GM21717 (cell line): ENCODE measurements at regions not wholly inside any gene's neighbourhood (a gene's known extent, or its start where the extent isn't known, plus 50 kb on each side); places are given as distances from the start of the nearest gene placed in this dataset.
A peak's percentile ranks its signal among the peaks of the same experiment; 100 is the strongest.

Experiments used
- ATAC-seq: cut with Tn5 transposase; IDR thresholded peaks from one replicate; pipeline ENCODE4 v1.9.1; 2021; ENCODE audit warnings: mild to moderate bottlenecking, moderate library complexity; ENCODE audit not compliant: unreplicated experiment

DNA sequence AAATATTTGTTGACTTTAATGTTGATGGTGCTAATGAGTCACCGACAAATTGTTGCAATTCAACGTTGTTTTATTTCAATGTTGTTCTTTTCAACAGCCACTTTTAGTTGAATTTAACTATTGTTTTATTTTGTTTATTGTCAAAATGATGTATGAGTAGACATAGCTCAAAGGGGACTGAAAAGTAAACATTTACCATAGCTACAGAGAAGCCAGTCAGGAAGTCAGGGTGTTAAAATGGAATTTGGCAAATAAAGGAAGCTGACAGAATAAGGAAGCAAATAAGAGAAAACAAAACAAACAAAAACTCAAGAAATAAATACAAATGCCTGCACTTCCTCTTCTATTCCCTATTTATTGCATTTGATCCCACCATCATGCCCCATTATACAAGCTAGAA, 648.4 kb upstream of the HTR2C start:
- no peak for ATAC-seq

DNA sequence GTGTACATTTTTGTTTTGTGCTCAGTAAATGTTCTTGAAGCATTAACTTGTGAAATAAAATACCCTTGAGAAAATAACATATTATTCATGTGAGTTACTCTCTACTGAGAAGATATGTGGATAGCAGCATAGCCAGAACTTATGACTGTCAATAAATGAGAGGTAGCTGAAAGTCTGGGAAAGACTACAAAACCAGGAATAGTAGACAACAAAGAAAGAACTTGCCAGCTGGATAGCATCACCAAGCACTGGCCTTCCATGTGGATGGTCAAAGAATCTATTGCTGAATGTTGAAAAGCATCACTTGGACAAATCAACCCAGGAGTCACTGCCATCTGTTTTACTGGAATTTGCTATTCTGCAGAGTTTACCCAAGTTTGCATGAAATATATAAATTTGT, 650.0 kb upstream of the HTR2C start:
- ATAC-seq, result no peak

DNA sequence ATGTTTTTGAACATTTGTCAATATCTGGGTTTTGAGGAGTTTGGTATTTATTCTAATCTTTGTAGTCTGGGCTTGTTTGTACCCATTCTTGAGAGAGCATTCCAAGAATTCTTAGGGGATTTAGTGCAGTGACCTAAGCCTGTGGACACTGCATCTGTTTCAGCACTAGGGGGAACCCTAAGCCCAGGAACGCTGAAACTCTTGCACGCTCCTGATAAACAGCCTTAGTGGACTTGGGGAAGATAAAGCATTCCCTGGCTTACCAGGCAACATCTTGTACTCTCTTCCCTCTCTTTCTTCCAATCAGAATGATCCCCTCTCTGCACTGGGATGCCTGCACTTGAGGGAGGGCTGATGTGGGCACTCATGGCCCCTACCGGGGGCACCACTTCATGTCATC, 654.9 kb upstream of the HTR2C start:
- ATAC-seq, result no peak

DNA sequence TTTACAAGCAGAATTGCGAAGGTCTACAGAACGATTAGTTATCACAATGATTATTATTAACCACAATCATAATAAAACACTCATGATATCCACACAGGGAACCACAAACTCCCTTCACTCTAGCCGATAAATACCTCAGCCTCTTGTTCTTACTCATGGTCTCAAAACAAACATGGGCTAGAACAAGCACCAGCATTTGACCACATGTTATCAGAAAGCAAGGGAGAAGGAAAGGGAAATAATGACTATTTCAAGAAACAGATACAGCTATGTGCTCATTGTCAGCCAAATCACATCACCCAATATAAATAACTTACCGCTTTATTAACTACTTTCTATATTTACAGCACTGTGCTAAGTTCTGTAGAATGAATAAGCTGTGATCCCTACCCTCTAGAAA, 663.2 kb upstream of the HTR2C start:
- no peak for ATAC-seq

DNA sequence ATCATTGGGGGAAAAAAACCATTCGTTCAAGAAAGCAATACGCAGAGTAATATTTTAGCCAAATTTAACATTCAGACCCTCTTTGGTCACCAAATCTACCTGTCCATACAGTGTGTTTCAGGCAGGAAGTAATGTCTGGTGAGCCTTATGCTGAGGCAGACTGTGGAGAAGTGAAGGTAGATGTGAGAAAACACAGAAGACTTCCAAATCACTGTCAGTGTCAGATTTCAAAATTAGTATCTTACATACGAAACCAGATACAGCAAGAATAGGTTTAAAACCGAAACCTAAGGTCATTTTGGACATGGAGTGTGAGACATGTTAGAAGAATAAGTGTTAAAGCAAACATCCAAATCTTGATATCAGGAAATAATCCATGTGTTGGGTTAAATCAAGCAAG, 664.5 kb upstream of the HTR2C start:
- no peak for ATAC-seq

DNA sequence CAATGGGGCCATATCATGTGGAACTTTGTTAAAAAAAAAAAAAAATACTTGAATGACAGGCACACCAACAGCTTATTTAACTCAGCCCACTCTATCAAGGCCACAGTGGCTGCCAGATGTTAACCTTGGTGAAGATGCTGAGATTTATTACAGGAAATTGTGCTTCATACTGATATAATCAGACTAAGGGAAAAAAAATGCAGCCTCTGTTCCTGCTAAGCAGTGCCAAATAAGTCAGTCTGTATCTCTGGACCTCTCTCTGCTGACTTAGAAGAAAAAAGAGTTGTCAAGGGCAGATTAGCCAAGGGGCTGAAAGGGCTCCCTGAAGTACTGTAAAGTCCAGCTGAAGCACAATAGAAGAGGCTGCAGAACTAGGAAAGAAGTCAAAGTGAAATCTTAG, 677.7 kb upstream of the HTR2C start:
- ATAC-seq, result no peak

DNA sequence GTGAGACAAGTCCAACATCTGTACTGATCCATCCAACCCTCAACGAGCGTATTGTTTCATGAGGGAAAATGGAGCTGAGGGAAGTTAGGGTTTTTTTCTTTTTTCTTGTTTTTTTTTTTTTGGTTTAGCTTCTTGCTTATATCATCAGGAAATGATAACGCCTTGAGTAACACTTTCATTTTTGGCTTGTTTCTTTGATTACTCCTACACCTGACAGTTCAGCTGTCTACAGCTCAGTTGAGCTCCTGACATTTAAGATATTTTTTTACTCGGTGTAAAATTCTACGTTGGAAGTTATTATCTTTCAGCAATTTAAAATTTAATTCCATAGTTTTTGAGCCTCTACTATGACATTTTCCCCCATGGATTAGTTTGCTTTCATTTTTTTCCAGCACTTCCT, 691.0 kb upstream of the HTR2C start:
- ATAC-seq, result no peak

DNA sequence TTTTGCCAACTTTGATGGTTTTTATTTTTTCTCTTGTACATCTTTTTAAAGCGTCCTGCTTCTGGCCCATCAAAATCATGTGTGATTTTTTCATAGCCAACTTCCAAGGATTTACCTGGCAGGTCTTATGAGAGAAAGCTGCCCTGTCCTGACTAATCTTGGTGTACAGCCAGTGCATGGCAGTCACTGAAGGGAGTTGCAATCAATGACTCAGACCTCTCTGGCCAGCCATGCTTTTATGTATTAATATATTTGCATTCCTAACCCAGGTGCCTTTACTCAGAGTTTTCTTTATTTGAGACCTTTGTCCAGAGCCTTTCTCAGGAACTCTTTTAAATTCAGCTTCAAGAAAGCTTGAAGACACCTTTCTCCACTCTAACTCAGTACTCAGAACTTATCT, 691.5 kb upstream of the HTR2C start:
- no peak for ATAC-seq

DNA sequence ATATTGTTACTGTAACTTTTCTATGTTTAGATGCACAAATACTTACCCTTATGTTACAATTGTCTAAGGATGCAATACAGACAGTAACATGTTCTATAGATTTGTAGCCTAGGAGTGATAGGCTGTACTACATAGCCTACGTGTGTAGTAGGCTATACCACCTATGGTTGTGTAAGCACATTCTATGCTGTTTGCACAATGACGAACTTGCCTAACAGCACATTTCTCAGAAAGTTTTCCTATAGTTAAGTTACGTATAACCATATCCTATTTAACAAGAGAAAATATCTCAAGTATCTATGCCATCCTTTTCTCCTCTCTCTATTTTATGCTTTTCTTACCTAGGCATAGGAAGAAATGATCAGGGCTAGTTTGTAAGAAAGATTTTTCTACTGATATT, 710.8 kb upstream of the HTR2C start:
- ATAC-seq, result no peak

DNA sequence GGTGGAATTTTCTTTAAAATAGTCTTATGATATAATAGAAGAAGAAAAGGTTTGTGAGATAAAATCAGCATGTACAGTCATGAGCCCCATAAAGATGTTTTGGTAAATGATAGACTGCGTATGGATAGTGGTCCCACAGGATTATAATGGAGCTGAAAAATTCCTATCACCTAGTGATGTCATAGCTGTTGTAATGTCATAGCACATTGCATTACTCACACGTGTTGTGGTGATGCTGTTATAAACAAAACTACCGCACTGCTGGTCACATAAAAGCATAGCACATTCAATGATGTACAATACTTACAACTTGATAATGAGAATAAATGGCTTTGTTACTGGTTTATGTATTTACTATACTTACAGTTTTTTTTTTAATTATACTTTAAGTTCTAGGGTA, 715.2 kb upstream of the HTR2C start:
- no peak for ATAC-seq

DNA sequence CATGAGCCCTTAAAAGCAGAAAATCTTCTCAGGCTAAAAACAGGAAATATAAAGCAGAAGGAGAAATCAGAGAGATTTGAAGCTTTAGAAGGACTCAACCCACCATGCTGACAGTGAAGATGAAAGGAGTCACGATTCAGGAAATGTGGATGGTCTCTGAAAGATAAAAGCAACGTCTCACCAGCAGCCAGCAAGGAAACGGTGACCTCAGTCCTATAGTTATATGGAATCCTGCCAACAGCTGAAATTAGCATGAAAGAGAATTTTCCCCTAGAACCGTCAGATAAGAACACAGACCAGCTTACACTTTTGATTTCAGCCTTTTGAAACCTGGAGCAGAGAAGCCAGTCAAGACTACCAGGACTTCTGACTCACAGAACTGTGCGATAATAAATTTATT, 715.7 kb upstream of the HTR2C start:
- ATAC-seq, result no peak

DNA sequence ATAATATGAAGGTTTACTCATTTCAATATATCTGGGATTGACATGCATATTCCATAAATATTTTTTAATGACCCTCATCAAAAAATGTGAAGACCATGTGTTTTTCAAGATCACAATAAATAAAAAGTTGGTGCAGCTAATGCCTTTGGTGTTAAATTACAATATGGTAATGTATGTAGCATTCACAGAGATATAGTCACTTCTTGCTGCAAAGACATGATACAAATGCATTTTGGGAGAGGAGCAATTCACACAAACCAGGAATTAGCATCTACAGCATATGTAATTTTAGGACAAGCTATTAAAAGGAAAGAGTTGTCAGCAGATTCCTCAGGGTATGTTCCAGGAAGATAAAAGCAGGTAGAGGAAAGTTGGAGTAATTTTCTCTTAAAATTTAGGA, 734.5 kb upstream of the HTR2C start:
- ATAC-seq, result no peak

DNA sequence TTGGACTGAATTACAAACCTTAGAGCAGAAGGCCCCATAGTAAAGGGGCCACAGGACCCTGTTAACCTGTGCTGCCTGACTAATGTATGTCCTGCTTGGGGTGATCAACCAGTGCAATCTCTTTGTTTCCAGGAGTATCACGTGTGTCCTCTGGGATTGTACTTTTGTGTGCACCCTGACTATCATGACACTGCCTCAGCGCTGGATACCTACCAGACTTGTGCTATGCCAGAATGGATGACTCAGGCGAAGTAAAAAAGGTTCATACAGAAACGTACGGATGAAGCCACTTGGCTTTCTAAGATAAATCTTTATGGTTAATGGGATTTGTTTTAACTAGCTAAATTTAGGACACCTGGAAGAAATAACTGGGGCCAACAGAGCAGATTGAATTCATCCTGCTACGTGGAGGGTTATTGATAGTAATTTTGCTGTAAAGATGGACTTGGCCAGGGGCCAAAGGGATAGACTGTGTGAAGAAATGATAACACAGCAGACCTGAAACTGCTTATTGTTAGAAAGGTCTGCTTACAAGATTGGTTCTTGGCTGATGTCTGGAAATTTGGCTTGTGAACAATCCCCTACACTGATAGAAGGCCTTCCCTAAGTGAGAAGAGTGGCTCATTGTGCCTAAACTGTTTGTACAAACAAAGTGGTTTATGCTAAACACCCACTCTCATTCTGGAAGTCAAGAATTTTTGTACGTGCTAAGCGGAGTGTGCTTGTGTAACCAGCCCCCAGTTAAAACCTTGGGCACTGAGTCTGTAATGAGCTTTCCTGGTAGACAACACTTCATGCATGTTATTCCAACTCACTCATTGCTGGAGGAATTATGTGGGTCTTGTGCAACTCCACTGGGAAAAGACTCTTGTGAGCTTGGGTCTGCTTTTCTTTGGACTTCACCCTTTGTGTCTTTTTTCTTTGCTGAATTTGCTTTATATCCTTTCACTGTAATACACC, 750.5 kb upstream of the HTR2C start:
- ATAC-seq, result no peak

DNA sequence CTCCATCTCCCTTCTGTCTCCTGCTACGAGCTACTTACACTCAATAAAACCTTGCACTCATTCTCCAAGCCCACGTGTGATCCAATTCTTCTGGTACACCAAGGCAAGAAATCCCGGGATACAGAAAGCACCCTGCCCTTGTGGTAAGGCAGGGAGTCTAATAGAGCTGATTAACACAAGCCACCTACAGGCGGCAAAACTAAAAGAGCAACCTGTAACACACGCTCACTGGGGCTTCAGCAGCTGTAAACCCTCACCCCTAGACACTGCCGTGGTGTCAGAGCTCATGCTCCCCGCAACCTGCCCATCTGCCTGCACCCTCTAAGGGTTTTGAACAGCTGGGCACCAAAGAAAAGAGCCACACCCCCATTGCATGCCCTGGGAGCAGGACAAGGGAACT, 755.4 kb upstream of the HTR2C start:
- no peak for ATAC-seq

DNA sequence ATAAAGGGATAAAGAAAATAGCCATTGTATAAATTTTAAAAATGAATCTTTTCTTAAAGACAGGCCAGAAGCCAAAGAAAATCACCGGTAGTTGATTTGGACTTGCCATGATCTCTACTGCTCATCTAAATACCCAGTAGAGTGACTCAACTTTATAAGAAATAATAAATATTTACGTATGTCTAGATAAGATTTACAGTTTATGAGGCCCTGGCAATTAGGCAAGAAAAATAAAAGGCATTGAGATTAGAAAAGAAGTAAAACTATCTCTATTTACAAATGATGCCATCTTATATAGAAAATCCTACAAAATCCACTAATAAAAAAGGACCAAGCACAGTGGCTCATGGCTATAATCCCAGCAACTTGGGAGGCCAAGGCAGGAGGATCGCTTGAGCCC, 765.5 kb upstream of the HTR2C start:
- ATAC-seq, result no peak

DNA sequence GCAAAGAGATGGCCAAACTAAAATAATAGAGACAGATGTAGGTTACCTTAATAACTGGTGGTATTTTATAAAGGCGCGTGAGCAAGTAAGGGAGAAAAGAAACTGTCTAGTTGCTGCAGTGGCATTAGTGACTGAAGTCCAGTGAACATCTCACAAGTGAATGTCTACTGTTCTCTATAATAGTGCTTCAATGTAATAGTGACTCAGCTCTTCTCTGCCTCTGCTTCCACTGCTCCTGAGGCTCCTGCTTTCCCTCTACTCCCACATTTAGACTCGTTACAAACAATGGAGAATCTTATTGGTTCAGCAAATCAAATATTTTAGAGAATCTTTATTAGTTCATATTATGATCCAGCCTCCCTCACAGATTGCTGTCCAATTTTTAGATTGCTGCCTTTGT, 779.1 kb upstream of the HTR2C start:
- no peak for ATAC-seq

DNA sequence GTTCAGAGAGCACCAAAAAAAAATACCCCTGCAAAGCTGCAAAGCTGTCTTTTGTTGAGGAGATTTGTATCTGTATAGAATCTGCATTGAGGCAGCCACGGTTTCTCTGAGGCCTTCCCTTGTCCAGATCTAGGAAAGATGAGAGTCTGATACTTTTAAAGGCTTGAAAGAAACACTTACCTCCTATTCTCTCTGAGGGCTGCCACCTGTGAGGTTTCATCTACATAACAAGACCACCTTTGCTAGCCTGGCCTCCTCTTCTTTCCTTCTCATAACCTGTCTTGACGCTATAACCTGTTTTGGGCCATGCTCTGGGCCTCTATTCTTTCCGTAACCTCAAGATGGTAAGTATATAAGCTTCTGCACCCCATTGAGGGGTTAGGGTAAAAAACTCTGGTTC, 779.6 kb upstream of the HTR2C start:
- ATAC-seq, result no peak

DNA sequence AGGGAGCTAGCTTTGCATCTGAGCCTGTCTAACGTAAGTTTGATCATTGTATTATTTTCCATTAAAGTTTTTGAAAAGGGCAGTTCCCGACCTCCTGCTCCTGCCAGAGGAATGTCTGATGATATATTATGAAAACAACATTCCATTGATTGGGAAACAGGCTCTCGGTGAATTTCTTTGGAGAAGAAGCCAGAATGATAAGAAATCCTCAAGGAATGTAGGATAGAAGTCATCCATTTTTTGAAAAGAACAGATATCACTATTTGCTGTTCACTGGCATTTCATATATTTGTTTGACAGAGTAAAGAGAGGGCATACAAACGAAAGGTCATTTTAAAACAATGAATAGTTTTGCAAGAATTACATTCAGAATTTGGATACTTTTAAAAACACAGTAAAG, 781.0 kb upstream of the HTR2C start:
- ATAC-seq, result no peak

DNA sequence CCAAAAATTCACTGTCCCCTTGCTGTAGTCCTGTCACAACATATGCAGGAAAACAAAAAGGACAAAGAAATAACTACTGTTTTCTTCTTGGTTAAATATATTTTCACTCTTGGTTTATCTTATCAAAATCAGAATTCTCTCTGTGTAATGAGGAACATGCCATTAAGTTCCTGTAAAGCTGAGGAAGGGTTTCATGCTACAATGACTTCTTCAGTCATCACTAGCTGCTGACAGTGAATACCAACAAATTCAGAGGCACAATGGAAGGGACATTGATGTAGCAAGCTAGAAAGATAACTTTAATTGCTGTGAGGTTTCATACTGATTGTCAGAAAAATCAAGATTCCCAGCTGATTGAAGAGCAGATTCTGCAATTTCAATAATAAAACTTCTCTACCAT, 782.9 kb upstream of the HTR2C start:
- no peak for ATAC-seq

DNA sequence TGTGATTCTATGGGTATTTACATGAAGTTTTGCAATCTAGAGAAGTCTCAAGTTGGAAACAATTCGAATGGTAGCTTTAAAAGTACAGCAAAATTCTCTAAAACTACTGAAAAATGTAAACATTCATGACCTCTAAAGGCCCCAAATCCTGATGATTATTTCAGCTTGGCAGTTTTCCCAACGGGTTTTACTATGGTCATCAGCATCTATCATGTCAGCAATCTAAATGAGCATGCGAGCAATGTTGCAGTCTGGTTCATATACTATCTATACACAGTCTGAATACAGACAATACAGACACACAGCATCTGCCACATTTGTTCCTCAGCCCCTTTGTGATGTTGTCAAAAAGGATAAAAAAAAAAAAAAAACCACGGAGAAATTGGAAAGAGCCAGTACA, 790.3 kb upstream of the HTR2C start:
- ATAC-seq, result no peak

DNA sequence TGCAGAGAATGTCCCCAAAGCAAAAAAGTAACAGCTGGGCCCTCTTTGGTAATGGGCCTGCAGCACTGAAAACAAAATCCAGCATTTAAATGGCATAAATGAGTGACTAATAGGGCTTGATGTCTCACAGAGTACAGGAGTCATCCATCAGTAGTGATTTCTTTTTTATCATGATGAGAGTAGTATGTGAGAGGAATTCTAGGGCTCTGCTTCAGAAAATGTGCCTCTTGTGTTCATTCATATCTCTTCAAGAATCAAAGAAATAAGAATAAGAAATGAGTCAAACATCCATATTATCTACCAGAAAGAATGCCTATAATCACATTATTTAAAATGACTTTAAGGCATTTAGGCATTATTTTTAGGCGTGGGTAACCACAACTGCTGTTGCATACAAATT, 792.9 kb upstream of the HTR2C start:
- ATAC-seq, result no peak

DNA sequence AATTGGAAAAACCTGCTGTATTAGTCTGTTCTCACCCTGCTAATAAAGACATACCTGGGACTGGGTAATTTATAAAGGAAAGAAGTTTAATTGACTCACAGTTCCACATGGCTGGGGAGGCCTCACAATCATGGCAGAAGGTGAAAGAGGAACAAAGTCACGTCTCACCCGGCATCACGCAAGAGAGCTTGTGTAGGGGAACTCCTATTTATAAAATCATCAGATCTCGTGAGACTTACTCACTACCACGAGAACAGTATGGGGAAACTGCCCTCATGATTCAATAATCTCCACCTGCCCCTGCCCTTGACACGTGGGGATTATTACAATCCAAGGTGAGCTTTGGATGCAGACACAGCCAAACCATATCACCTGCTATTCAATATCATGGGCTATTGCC, 799.1 kb upstream of the HTR2C start:
- peak; percentile 73 for ATAC-seq

DNA sequence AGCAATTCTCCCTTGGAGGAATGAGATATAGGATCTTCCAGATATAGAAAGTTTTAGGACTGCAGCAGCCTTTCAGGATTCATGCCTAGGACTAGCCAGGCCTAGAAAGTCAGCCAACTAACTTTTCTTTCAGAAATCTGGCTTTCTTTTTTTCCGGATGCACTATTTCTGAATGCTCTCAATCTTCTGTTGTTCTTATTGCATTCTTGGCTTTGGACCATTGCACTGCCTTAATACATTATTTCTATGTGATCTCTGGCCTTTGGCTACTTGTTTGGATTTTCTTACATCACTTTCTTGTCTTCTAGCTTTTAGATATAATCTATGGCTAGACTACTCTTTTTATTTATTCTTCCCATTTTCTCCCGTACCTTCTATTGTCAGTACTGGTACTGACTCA, 813.1 kb upstream of the HTR2C start:
- ATAC-seq, result no peak
